GM12872 (cell line): ENCODE measurements at regions not wholly inside any gene's neighbourhood (a gene's known extent, or its start where the extent isn't known, plus 50 kb on each side); places are given as distances from the start of the nearest gene placed in this dataset.

ENCODE experiments used
- TF ChIP-seq, protein P1 (sequence below): IDR thresholded peaks from 3 replicates; pipeline ENCODE4 v1.5.1; 2011; ENCODE audit warnings: low read depth, mild to moderate bottlenecking, low read length, moderate library complexity; ENCODE audit not compliant: insufficient read depth

DNA sequence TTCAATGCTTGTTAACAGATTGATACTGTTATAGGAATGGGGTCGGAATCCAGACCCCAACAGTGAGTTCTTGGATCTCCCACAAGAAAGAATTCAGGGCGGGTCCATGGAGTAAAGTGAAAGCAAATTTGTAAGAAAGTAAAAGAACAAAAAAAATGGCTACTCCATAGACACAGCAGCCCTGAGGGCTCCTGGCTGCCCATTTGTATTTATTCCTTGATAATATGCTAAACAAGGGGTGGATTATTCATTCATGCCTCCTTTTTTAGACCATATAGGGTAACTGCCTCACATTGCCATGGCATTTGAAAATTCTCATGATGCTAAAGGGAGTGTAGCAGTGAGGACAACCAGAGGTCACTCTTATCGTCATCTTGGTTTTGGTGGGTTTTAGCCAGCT is 717.2 kb upstream of the KCND2 start:
- TF ChIP-seq, protein P1, sequence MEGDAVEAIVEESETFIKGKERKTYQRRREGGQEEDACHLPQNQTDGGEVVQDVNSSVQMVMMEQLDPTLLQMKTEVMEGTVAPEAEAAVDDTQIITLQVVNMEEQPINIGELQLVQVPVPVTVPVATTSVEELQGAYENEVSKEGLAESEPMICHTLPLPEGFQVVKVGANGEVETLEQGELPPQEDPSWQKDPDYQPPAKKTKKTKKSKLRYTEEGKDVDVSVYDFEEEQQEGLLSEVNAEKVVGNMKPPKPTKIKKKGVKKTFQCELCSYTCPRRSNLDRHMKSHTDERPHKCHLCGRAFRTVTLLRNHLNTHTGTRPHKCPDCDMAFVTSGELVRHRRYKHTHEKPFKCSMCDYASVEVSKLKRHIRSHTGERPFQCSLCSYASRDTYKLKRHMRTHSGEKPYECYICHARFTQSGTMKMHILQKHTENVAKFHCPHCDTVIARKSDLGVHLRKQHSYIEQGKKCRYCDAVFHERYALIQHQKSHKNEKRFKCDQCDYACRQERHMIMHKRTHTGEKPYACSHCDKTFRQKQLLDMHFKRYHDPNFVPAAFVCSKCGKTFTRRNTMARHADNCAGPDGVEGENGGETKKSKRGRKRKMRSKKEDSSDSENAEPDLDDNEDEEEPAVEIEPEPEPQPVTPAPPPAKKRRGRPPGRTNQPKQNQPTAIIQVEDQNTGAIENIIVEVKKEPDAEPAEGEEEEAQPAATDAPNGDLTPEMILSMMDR: no peak

DNA sequence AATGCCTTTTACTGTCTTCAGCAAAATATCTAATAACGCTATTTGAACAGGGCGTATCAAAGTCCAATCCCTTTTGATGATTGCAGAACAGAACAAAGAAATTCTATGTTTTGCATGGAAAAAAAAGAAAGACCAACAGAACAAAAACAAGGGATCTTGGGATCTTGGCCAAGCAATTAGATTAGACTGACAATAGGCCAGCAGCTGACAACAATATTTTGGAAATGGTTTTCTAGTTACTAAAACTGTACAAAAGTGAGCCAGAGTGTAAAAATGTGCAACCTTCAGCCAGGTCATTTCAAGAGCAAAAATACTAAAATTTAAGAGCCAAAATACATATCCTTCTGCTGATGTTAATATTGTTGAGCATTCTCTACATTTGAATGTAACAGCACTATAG is 716.5 kb upstream of the KCND2 start:
- TF ChIP-seq, protein P1: no peak

DNA sequence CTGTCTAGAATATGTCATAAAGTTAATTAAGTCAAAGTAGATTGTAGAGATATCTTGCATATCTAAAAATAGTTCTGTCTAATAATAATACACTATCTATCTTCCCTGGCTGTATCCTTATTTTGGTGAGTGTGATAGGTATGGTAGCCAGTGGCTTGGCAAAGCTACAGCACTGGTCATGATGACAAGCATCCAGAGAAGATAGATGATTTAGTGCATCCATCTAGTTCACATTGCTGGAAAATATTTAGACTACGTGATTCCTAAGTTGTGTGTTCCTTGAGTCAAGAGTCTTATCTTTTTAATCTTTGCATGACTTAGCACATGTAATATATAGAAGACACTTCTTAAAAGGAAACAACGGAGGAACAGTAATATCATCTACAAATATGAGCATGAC is 711.2 kb upstream of the KCND2 start:
- TF ChIP-seq, protein P1: no peak

DNA sequence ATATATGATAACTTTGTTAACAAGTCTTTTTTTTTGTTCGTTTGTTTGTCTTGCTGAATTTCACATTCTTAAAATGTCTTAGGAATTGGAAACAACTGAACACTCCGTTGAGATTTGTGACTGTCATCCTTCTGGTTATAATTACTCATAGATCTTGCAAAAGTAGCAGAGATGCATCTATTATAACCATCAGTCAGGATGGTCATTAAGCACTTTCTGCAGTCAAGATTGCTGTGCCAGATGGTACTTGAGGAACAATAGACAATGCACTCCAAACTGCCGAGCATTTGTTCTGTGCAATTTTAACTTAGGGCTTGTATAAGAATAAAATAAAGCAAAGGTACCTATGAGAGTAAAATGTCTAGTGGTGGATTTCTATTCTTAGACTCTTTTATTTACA is 710.1 kb upstream of the KCND2 start:
- TF ChIP-seq, protein P1: no peak

DNA sequence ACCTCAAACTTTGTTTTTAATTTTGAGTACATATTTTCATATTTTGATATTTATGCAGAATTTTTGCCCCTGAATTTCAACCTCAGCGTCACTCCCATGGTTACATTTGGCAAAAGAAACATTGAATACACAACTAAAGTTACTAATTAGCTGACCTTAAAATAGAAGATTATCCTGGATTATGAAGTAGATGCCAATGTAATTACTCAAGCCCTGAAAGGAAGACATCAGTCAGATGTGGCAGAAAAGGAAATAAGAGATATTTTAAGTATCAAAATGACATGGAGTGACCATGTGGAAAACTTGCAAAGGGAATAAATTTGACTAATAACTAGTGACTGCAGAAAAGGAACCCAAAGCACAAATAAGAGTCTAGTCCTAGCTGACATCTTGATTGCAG is 701.3 kb upstream of the KCND2 start:
- TF ChIP-seq, protein P1: no peak

DNA sequence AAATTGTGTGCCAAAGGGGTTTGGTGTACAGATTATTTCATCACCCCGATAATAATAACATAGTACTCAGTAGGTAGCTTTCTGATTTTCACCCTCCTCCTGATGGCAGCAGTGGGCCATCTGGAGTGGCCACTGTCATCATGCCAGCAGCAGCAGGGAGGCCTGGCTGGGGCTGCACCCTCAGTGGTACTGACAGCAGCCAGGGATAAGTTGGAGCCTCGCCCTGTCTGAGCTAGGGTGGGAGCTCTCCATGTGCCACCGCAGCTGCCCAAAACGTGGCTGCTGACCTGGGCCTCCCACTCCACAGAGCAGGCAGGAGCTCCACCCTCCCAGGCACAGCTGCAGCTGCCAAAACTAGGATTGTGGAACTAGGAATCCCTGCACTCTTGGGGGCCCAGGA is 700.8 kb upstream of the KCND2 start:
- TF ChIP-seq, protein P1: no peak

DNA sequence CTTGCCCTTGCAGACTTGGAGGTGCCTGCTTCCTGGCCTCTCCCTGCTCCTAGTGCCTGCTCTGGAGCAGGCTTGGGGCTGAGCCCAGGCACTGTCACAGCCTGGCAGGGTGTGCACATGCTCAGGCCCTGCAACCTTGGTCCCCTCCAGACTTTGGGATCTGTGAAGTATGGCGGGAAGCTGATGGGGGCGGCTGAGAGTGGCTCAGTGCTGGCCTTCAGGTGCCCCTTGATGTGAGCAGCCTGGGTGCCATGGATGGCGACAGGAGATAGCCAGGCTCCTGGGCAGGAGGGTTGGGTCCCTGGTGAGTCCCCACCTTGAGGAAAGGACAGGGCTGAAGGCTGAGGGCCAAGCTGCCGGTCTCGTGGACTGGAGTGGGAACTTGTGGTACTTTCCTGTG is 700.4 kb upstream of the KCND2 start:
- TF ChIP-seq, protein P1: no peak

DNA sequence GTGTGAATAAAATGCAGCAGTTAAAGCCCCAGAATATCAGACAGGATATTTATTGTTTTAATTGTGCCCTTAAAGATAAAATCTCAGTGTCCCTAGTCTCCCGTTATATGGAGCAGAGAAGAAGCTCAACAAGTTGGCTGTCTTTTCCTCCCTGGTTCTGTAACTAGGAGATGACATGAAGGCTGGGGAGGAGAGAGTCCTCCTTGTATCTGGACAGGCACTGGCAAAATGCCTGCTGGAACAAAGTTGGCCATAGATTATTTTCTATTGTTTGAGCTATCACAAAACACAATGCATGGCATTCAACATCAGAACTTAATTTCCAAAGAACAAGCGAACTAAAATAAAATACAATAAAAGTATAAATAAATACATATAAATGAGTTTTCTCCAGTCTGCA is 694.9 kb upstream of the KCND2 start:
- TF ChIP-seq, protein P1: no peak
